Spinal cord (tissue), 9 donors: ENCODE measurements at regions not wholly inside any gene's neighbourhood (a gene's known extent, or its start where the extent isn't known, plus 50 kb on each side); places are given as distances from the start of the nearest gene placed in this dataset.
A peak's percentile ranks its signal among the peaks of the same experiment; 100 is the strongest.

Experiments
- DNase-seq, 6 donors: peaks; one replicate each; pipeline versions ENCODE4 v3.0.0 to v3.0.0-alpha.2; 2013 to 2015; ENCODE audit warnings: low spot score in 6 of 6, low read depth in 4 of 6
- H3K27ac ChIP-seq: one replicate; pipeline ENCODE4 v1.5.1; 2013; ENCODE audit warnings: low read depth, low read length, control low read depth
- H3K27me3 ChIP-seq: one replicate; pipeline ENCODE4 v1.6.1; 2013; ENCODE audit warnings: low read length; ENCODE audit not compliant: control insufficient read depth, insufficient read depth
- H3K36me3 ChIP-seq: one replicate; pipeline ENCODE4 v1.6.1; 2013; ENCODE audit warnings: low read length; ENCODE audit not compliant: control insufficient read depth, insufficient read depth
- H3K4me1 ChIP-seq: one replicate; pipeline ENCODE4 v1.6.1; 2013; ENCODE audit warnings: low read length; ENCODE audit not compliant: control insufficient read depth, insufficient read depth
- H3K4me3 ChIP-seq: one replicate; pipeline ENCODE4 v1.5.1; 2013; ENCODE audit warnings: low read depth, low read length, control low read depth
- H3K9me3 ChIP-seq: one replicate; pipeline ENCODE4 v1.6.1; 2013; ENCODE audit warnings: low read length; ENCODE audit not compliant: control insufficient read depth, insufficient read depth
- WGBS: methylation state at CpG from one replicate; pipeline ENCODE4 v1.1.5; 2013; ENCODE audit warnings: missing lambda C conversion rate; ENCODE audit not compliant: insufficient coverage; 5-methylcytosine and 5-hydroxymethylcytosine counted together
- donor health status: healthy.

DNA sequence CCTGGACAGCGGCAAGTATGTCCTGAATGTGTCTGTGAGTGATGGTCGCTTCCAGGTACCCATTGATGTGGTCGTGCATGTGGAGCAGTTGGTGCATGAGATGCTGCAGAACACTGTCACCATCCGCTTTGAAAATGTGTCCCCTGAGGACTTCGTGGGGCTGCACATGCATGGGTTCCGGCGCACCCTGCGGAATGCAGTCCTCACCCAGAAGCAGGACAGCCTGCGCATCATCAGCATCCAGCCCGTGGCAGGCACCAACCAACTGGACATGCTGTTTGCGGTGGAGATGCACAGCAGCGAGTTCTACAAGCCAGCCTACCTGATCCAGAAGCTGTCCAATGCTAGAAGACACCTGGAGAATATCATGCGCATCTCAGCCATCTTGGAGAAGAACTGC lies 125.3 kb upstream of the MTNR1B start:
- no peaks in the 10 kb centered on the region for H3K27me3 ChIP-seq
- DNase-seq, result no peak
- no peak overlapping the region for H3K4me3 ChIP-seq
- H3K27ac ChIP-seq, result no peak overlapping the region
- 97% methylated on average over 13 of the region's 13 CpGs for WGBS
- H3K9me3 ChIP-seq, result no peaks in the 10 kb centered on the region
- peaks cover 11% of the 10 kb centered on the region for H3K36me3 ChIP-seq
- H3K4me1 ChIP-seq, result no peaks in the 10 kb centered on the region

DNA sequence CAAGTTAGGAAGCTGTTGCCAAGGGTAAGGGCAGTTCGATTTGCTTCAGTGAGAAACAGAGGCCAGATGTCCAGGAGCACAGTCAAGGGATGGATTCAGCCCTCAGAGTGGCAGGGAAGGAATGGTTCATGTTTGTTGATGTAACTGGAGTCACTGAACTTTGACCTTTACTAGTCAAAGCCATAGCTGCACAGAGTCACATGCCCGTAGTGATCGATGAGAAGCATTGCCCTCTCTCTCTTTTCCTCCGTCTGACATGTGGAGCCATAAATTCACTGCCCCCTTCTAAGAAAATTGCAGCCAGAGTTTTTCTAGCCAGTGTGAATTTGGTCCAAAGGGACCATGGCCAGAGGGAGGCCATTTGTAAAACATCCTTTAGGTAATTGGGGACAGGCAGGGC lies 124.1 kb upstream of the MTNR1B start:
- no peaks in the 10 kb centered on the region for H3K4me1 ChIP-seq
- H3K27ac ChIP-seq, result no peak overlapping the region
- no peak overlapping the region for H3K4me3 ChIP-seq
- peak in 1 of 6 donors; percentile 33 for DNase-seq
- 33% methylated on average over 4 of the region's 4 CpGs for WGBS
- peaks cover 11% of the 10 kb centered on the region for H3K36me3 ChIP-seq
- no peaks in the 10 kb centered on the region for H3K9me3 ChIP-seq
- no peaks in the 10 kb centered on the region for H3K27me3 ChIP-seq

- no peaks in the 10 kb centered on the region for H3K27me3 ChIP-seq
- H3K27ac ChIP-seq, result no peak overlapping the region
- DNase-seq, result no peak
- no peak overlapping the region for H3K4me3 ChIP-seq
- WGBS, result 50% methylated on average over 2 of the region's 2 CpGs
- no peaks in the 10 kb centered on the region for H3K9me3 ChIP-seq
- H3K4me1 ChIP-seq, result no peaks in the 10 kb centered on the region
- peaks cover 11% of the 10 kb centered on the region for H3K36me3 ChIP-seq
Observed at GRCh38 chr11:92845805-92846204, 123.6 kb upstream of the MTNR1B start.

- no peaks in the 10 kb centered on the region for H3K27me3 ChIP-seq
- no peak for DNase-seq
- no peak overlapping the region for H3K27ac ChIP-seq
- H3K4me3 ChIP-seq, result no peak overlapping the region
- H3K4me1 ChIP-seq, result no peaks in the 10 kb centered on the region
- H3K9me3 ChIP-seq, result no peaks in the 10 kb centered on the region
- H3K36me3 ChIP-seq, result peaks cover 11% of the 10 kb centered on the region
Observed at GRCh38 chr11:92846491-92847125, 122.8 kb upstream of the MTNR1B start.

DNA sequence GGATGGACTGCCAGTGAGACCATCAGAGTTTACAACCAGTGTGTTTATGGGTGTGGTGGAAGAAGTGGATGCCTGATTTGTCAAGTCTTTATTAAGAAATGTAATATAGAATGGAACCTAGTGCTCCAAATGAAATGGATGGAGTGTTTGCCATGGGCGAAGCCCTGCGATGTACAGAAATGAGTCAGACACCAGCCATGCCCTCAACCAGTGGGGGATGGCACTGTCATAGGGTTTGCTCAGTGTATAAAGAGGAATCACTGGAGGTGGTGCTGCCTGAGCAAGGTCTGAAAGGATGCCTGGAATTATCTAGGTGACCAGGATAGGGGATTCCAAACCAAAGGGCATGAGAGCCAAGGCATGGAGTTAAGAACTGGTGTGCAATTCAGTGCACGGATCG lies 120.9 kb upstream of the MTNR1B start:
- WGBS, result 95% methylated on average over 4 of the region's 4 CpGs
- Histone ChIP-seq H3K4me1 (peaks cover 3% of the 10 kb centered on the region), H3K27ac (no peak overlapping the region), H3K9me3 (no peaks in the 10 kb centered on the region), H3K36me3 (peaks cover 14% of the 10 kb centered on the region), H3K4me3 (no peak overlapping the region), H3K27me3 (no peaks in the 10 kb centered on the region)
- DNase-seq, result no peak

- peaks cover 3% of the 10 kb centered on the region for H3K4me1 ChIP-seq
- no CpG with 5 or more reads among the region's 4 CpGs for WGBS
- no peak for DNase-seq
- no peaks in the 10 kb centered on the region for H3K27me3 ChIP-seq
- H3K36me3 ChIP-seq, result peaks cover 6% of the 10 kb centered on the region
- no peaks in the 10 kb centered on the region for H3K9me3 ChIP-seq
- no peak overlapping the region for H3K27ac ChIP-seq
- no peak overlapping the region for H3K4me3 ChIP-seq
Observed at GRCh38 chr11:92850296-92850826, 119.1 kb upstream of the MTNR1B start.

- H3K4me3 ChIP-seq, result no peak overlapping the region
- H3K27ac ChIP-seq, result no peak overlapping the region
- DNase-seq, result no peak
- peaks cover 6% of the 10 kb centered on the region for H3K36me3 ChIP-seq
- no peaks in the 10 kb centered on the region for H3K9me3 ChIP-seq
- H3K27me3 ChIP-seq, result no peaks in the 10 kb centered on the region
- peaks cover 3% of the 10 kb centered on the region for H3K4me1 ChIP-seq
Observed at GRCh38 chr11:92852229-92852628, 117.2 kb upstream of the MTNR1B start.

DNA sequence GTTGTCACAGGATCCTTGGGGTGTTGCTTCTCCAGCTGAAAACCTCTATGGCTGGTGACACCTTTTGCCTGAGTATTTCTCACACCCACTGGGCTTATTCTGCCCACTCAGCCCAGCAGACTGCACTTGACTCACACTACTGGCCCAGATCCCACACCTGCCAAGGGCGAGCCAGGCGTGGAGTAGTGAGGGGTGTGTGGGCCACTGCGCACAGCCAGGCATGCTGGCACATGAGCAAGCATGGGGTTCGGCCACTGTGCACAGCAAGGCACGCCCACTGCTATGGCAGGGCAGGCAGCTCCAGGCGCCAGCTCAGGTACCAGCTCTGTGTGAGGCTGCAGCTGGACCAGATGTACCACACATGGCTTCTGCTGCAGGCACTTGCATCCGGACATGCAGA lies 116.5 kb upstream of the MTNR1B start:
- peaks cover 6% of the 10 kb centered on the region for H3K36me3 ChIP-seq
- H3K27me3 ChIP-seq, result no peaks in the 10 kb centered on the region
- H3K27ac ChIP-seq, result no peak overlapping the region
- peaks cover 3% of the 10 kb centered on the region for H3K4me1 ChIP-seq
- no peak overlapping the region for H3K4me3 ChIP-seq
- 97% methylated on average over 7 of the region's 7 CpGs for WGBS
- no peak for DNase-seq
- H3K9me3 ChIP-seq, result no peaks in the 10 kb centered on the region

DNA sequence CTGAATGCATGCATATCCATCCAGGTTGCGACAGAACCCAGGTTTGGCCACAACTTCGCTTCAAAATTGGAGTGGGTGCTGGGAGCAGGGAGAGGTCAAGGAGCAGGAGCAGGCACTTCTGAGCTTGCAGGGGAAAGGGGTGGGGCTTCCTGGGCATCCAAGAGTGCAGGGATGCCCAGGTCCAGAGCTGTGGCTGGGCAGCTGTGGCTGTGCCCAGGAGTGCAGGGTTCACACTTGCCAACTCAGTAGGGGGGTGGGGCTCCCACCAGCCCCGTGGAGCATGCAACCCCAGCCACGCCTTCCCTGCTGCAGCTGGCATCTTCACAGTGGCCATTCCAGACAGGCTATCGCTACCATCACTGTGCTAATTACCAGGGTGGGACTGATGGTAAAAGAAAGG lies 115.3 kb upstream of the MTNR1B start:
- 93% methylated on average over 2 of the region's 5 CpGs for WGBS
- no peak overlapping the region for H3K4me3 ChIP-seq
- no peaks in the 10 kb centered on the region for H3K27me3 ChIP-seq
- H3K36me3 ChIP-seq, result peaks cover 6% of the 10 kb centered on the region
- no peak overlapping the region for H3K27ac ChIP-seq
- peaks cover 3% of the 10 kb centered on the region for H3K4me1 ChIP-seq
- DNase-seq, result no peak
- H3K9me3 ChIP-seq, result no peaks in the 10 kb centered on the region

DNA sequence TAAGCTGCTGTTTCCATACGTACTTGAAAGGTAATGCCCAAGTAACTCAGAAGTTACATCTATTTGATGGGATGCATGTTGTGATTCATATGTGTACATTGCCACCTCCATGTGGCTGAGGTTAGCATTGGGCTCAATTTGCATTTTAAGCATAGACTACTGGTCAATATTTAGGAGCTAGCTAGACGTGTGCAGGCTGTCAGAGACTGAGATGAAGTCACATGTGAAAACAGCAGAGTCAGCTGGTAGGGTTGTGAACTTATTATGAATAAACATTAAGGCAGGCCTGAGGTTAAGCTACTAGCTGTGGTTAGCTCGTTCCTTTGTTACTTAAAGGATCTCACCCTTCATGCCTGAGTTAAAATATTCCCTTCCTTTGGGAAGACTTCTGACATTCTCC lies 114.5 kb upstream of the MTNR1B start:
- Histone ChIP-seq H3K9me3 (no peaks in the 10 kb centered on the region), H3K27me3 (no peaks in the 10 kb centered on the region), H3K36me3 (peaks cover 6% of the 10 kb centered on the region), H3K27ac (no peak overlapping the region), H3K4me1 (peaks cover 3% of the 10 kb centered on the region), H3K4me3 (no peak overlapping the region)
- WGBS, result 56% methylated on average over 1 of the region's 3 CpGs
- peak in 1 of 6 donors; percentile 34 for DNase-seq
